Breast epithelium (tissue), 4 donors: ENCODE measurements at regions not wholly inside any gene's neighbourhood (a gene's known extent, or its start where the extent isn't known, plus 50 kb on each side); places are given as distances from the start of the nearest gene placed in this dataset.

Experiments used
- DNase-seq, 2 donors: peaks; one replicate each; pipeline ENCODE4 v3.0.0-alpha.2; 2019; ENCODE audit warnings: low spot score in 2 of 2
- H3K27ac ChIP-seq, 2 donors: fragments of 200-600 bp; sonication (generic) in 1 of 2; one replicate each; pipeline ENCODE4 v1.5.1; 2016 to 2019; ENCODE audit warnings: mild to moderate bottlenecking in 1 of 2
- H3K27me3 ChIP-seq, 2 donors: fragments of 200-600 bp; sonication (generic) in 1 of 2; one replicate each; pipeline versions ENCODE4 v1.5.1 to v1.6.0; 2017 to 2019; ENCODE audit warnings: control low read depth in 1 of 2, mild to moderate bottlenecking in 1 of 2
- H3K36me3 ChIP-seq: fragments of 200-600 bp; one replicate; pipeline ENCODE4 v1.5.1; 2019
- H3K4me1 ChIP-seq, 2 donors: fragments of 200-600 bp; sonication (generic); one replicate each; pipeline ENCODE4 v1.5.1; 2016 to 2019; ENCODE audit warnings: control low read depth in 1 of 2
- H3K4me3 ChIP-seq, 3 donors: fragments of 200-600 bp; sonication (generic); 1 replicate in 2 of 3; 2 replicates in 1 of 3; pipeline ENCODE4 v1.5.1; 2016 to 2019; ENCODE audit warnings: mild to moderate bottlenecking in 3 of 3, moderate library complexity in 2 of 3
- H3K9me3 ChIP-seq, 2 donors: fragments of 200-600 bp; sonication (generic) in 1 of 2; one replicate each; pipeline ENCODE4 v1.5.1; 2016 to 2019; ENCODE audit warnings: control low read depth in 1 of 2
- POLR2A ChIP-seq: fragments of 450-650 bp; IDR thresholded peaks from one replicate; pipeline ENCODE4 v1.6.1; 2016; ENCODE audit warnings: antibody characterized with exemption, mild to moderate bottlenecking, moderate library complexity
- POLR2AphosphoS5 ChIP-seq, 3 donors: sonication (generic); formaldehyde crosslinking; IDR thresholded peaks; one replicate each; pipeline ENCODE4 v1.6.1; 2017; ENCODE audit warnings: antibody characterized with exemption in 3 of 3
- intact Hi-C: fragments of 100-400 bp; cut with DNase I; formaldehyde crosslinking; loops from one replicate; pipeline ENCODE4 v1.15.1; 2023; ENCODE audit warnings: low total_unique reads
- TF ChIP-seq, protein P1 (sequence below), 3 donors: fragments of 450-650 bp; IDR thresholded peaks; one replicate each; pipeline ENCODE4 v1.5.1; 2016 to 2017; ENCODE audit warnings: antibody characterized with exemption in 3 of 3, mild to moderate bottlenecking in 3 of 3, moderate library complexity in 3 of 3

DNA sequence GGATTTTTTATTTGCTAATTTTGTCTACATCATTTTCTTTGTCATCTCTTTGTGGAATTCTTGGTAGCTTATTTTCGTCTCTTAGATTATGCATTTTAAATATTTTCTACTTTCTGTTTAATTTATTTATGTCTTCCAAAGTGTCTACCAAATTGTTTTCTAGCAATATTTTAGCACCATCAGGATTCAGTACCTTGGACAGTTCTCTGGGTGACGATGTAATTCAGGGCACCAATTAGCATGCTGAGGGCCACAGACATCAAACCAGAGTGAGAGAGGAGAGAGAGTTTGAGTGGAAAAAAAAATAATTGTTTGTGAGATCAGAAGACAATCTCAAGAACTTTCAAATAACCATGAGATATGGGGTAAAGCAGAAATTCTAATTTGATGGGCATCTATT is 169.8 kb upstream of the CXADR start:
- TF ChIP-seq POLR2A (no peak), POLR2AphosphoS5 (IDR thresholded peaks at IDR 0.05) (no peak)
- TF ChIP-seq, protein P1, sequence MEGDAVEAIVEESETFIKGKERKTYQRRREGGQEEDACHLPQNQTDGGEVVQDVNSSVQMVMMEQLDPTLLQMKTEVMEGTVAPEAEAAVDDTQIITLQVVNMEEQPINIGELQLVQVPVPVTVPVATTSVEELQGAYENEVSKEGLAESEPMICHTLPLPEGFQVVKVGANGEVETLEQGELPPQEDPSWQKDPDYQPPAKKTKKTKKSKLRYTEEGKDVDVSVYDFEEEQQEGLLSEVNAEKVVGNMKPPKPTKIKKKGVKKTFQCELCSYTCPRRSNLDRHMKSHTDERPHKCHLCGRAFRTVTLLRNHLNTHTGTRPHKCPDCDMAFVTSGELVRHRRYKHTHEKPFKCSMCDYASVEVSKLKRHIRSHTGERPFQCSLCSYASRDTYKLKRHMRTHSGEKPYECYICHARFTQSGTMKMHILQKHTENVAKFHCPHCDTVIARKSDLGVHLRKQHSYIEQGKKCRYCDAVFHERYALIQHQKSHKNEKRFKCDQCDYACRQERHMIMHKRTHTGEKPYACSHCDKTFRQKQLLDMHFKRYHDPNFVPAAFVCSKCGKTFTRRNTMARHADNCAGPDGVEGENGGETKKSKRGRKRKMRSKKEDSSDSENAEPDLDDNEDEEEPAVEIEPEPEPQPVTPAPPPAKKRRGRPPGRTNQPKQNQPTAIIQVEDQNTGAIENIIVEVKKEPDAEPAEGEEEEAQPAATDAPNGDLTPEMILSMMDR (IDR thresholded peaks at IDR 0.05), result no peak
- no peak for DNase-seq
- Histone ChIP-seq H3K27ac (no peak overlapping the region), H3K27me3 (no peaks in the 10 kb centered on the region), H3K9me3 (peaks cover 0 to 14% of the 10 kb centered on the region in 2 donors), H3K36me3 (no peaks in the 10 kb centered on the region), H3K4me3 (no peak overlapping the region), H3K4me1 (no peaks in the 10 kb centered on the region)
- intact Hi-C loops, result no loop called here

DNA sequence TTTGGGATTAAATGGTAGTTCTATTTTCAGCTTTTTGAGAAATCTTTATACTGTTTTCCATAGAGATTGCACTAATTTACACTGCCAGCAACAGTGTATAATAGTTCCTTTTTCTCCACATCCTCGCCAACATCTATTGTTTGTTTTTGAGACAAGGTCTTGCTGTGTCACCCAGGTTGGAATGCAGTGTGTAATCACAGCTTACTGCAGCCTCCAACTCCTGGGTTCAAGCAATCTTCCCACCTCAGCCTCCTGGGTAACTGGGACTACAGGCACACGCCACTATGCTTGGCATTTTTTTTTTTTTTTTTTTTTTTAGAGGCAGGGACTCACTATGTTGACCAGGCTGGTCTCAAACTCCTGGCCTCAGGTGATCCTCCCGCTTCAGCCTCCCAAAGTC is 164.5 kb upstream of the CXADR start:
- intact Hi-C loops, result no loop called here
- no peak for TF ChIP-seq POLR2A
- TF ChIP-seq, protein P1 (IDR thresholded peaks at IDR 0.05), result no peak
- TF ChIP-seq POLR2AphosphoS5 (IDR thresholded peaks at IDR 0.05), result no peak

DNA sequence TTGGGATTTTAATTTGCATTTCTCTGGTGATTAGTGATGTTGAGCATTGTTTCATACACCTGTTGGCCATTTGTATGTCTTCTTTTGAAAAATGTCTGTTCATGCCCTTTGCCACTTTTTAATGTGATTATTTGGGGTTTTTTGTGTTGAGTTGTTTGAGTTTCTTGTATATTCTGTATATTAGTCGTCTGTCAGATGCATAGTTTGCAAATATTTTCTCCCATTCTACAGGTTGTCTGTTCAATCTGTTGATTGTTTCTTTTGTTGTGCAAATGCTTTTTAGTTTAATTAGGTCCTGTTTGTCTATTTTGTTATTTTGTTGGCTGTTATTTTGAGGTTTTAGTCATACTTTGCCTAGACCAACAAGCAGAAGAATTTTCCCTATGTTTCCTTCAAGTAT is 164.0 kb upstream of the CXADR start:
- intact Hi-C loops, result no loop called here
- H3K27ac ChIP-seq, result no peak overlapping the region
- H3K27me3 ChIP-seq, result no peaks in the 10 kb centered on the region
- TF ChIP-seq POLR2AphosphoS5 (IDR thresholded peaks at IDR 0.05), result no peak
- TF ChIP-seq POLR2A, result no peak
- TF ChIP-seq, protein P1 (IDR thresholded peaks at IDR 0.05), result no peak
- no peaks in the 10 kb centered on the region for H3K4me1 ChIP-seq
- DNase-seq, result no peak
- no peak overlapping the region for H3K4me3 ChIP-seq
- no peaks in the 10 kb centered on the region for H3K36me3 ChIP-seq
- H3K9me3 ChIP-seq, result peaks cover 0 to 8% of the 10 kb centered on the region in 2 donors

More for the DNA sequence above, 164.5 kb upstream of the CXADR start:
- Histone ChIP-seq H3K36me3 (no peaks in the 10 kb centered on the region), H3K27ac (no peak overlapping the region), H3K4me1 (no peaks in the 10 kb centered on the region), H3K4me3 (no peak overlapping the region), H3K9me3 (peaks cover 0 to 11% of the 10 kb centered on the region in 2 donors), H3K27me3 (no peaks in the 10 kb centered on the region)
- DNase-seq, result no peak

DNA sequence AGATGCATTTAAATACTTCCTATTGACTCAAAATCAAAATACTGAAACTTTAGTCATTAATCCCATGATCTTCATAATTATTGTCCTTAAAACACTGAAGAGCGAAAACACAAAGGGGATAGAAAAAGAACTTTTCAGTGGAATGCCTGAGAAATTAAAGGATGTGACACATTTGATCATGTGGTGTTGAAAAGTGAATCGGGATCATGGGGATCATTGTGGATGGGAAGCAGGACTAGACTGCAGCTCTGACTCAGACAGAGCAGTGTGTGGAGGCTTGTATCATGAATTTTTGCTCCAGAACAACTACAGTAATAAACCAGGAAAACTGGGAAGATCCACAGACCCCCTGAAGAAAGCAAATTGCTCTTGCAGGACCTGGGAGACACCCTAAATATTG is 161.1 kb upstream of the CXADR start:
- Histone ChIP-seq H3K4me3 (no peak overlapping the region), H3K36me3 (no peaks in the 10 kb centered on the region), H3K9me3 (no peaks in the 10 kb centered on the region), H3K27me3 (no peaks in the 10 kb centered on the region), H3K4me1 (no peaks in the 10 kb centered on the region), H3K27ac (no peak overlapping the region)
- TF ChIP-seq POLR2A (no peak), POLR2AphosphoS5 (IDR thresholded peaks at IDR 0.05) (no peak)
- TF ChIP-seq, protein P1 (IDR thresholded peaks at IDR 0.05), result no peak
- no peak for DNase-seq
- intact Hi-C loops, result no loop called here

DNA sequence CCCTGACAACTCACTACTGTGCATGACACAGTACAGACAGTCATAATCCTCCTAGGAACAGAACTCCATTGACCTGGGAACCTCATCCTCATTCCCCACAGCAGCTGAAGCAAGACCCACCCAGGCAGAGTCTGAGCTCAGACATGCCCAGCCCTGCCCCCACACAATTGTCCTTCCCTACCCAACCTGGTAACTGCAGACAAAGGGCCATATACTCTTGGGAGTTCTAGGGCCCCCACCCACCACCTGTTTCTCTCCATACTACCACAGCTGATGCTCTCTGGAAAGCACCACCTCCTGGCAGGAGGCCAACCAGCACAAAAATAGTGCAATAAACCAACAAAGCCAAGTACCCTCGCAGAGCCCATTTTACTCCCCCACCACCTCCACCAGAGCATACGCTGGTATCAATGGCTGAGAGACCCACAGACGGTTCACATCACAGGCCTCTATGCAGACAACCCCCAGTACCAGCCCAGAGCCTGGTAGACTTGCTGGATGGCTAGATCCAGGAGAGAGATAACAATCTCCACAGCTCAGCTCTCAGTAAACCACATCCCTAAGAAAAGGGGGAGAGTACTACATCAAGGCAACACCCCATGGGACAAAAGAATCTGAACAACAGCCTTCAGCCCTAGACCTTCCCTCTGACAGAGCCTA is 159.7 kb upstream of the CXADR start:
- H3K27ac ChIP-seq, result no peak overlapping the region
- no peak overlapping the region for H3K4me3 ChIP-seq
- no peaks in the 10 kb centered on the region for H3K27me3 ChIP-seq
- intact Hi-C loops, result no loop called here
- no peaks in the 10 kb centered on the region for H3K36me3 ChIP-seq
- no peaks in the 10 kb centered on the region for H3K9me3 ChIP-seq
- TF ChIP-seq POLR2A (no peak), POLR2AphosphoS5 (IDR thresholded peaks at IDR 0.05) (no peak)
- TF ChIP-seq, protein P1 (IDR thresholded peaks at IDR 0.05), result no peak
- no peak for DNase-seq
- no peaks in the 10 kb centered on the region for H3K4me1 ChIP-seq
